Upper lobe of left lung (tissue), 4 donors: ENCODE measurements at regions not wholly inside any gene's neighbourhood (a gene's known extent, or its start where the extent isn't known, plus 50 kb on each side); places are given as distances from the start of the nearest gene placed in this dataset.

ENCODE experiments used
- EP300 ChIP-seq, 4 donors: sonication (generic); formaldehyde crosslinking; IDR thresholded peaks; one replicate each; pipeline ENCODE4 v1.5.1; 2017; ENCODE audit warnings: antibody characterized with exemption in 4 of 4, control low read depth in 2 of 4
- POLR2A ChIP-seq, 4 donors: fragments of 450-650 bp; IDR thresholded peaks; one replicate each; pipeline ENCODE4 v1.5.1; 2016 to 2017; ENCODE audit warnings: antibody characterized with exemption in 4 of 4, mild to moderate bottlenecking in 2 of 4
- POLR2AphosphoS5 ChIP-seq, 2 donors: sonication (generic); formaldehyde crosslinking; IDR thresholded peaks; one replicate each; pipeline ENCODE4 v1.5.1; 2017; ENCODE audit warnings: antibody characterized with exemption in 2 of 2

GRCh38 chr11:34566208-34566551 is 52.6 kb upstream of the ELF5 start:
- TF ChIP-seq POLR2A (IDR thresholded peaks at IDR 0.05) (no peak), EP300 (IDR thresholded peaks at IDR 0.05) (no peak), POLR2AphosphoS5 (IDR thresholded peaks at IDR 0.05) (no peak)
